ENCODE measurements at regions not wholly inside any gene's neighbourhood (a gene's known extent, or its start where the extent isn't known, plus 50 kb on each side); places are given as distances from the start of the nearest gene placed in this dataset.

DNA sequence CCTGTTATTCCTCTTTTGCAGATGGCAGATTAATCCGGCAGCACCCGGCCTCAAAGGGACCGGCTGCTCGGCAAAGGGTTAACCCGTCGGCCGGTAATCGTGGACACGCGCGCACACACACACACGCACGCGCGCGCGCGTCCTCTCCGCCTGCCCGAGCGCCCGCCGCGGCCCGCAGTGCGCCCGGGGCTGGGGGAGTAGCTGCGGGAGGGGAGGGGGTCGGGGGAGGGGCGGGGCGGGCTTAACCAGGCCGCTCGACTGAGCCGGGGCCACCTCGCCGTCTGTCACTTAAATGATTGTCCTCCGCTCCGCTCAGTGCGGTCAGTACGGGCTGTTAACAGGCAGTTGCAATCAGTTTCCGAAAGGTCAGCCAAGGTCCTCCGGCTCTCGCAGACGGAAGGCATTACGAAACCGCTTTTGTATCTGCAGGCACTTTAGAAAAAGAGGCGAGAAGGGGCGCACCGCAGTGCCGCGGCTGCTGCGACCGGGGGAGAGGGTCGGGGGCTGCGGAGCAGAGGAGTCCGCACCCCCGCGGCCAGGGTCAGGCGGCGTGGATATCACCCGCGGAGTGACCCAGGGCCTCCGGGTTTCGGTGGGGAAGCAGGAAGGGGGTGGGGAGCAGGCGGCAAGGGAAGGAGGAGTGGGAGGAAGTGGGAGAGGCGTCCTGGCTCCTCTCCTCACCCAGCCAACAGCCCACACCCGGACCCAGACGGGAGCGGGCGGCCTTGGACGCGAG, 57.3 kb upstream of the BCOR start:
- TF ChIP-seq POLR2A (IDR thresholded peaks at IDR 0.05): no peak
- no peak for TF ChIP-seq CTCF (IDR thresholded peaks at IDR 0.05)

Data from testis (tissue), 2 donors.